Panc1 (cell line): ENCODE measurements at regions not wholly inside any gene's neighbourhood (a gene's known extent, or its start where the extent isn't known, plus 50 kb on each side); places are given as distances from the start of the nearest gene placed in this dataset.

ENCODE experiments used
- ATAC-seq: fragments of 200-7000 bp; cut with Tn5 transposase; 2 replicates; pipeline ENCODE4 v1.9.1; 2020; ENCODE audit warnings: mild to moderate bottlenecking, moderate library complexity
- BruUV-seq: library from RNA; stranded (reverse); fragments of 400-500 nt; replicated peaks from 2 replicates; lab custom pipeline; 2021; lab: Mats Ljungman, UMichigan
- CTCF ChIA-PET: fragments of 300-600 bp; sonication (Branson Sonifier 250); formaldehyde crosslinking; loops from one replicate; lab custom pipeline; 2022; ENCODE audit warnings: antibody characterized with exemption; lab: Charles Lee
- POLR2A ChIA-PET: fragments of 300-600 bp; sonication (Branson Sonifier 250); formaldehyde crosslinking; loops from one replicate; lab custom pipeline; 2022; ENCODE audit warnings: antibody characterized with exemption; lab: Charles Lee
- DNase-seq: peaks from one replicate; pipeline ENCODE4 v3.0.0-alpha.2; 2010; ENCODE audit warnings: low read depth, low spot score
- H3K27ac ChIP-seq: 2 replicates; pipeline ENCODE4 v1.5.1; 2011; ENCODE audit warnings: mild to moderate bottlenecking, low read length, inconsistent platforms
- H3K27me3 ChIP-seq: fragments of 200-500 bp; sonication (Bioruptor generic); 2 replicates; pipeline ENCODE4 v1.6.0; 2014; ENCODE audit warnings: low read length, inconsistent platforms; ENCODE audit not compliant: control insufficient read depth, insufficient read depth
- H3K36me3 ChIP-seq: fragments of 200-500 bp; sonication (Bioruptor generic); 2 replicates; pipeline ENCODE4 v1.5.1; 2014; ENCODE audit warnings: inconsistent platforms, mild to moderate bottlenecking, low read length, moderate library complexity; ENCODE audit not compliant: control insufficient read depth, insufficient read depth
- H3K4me1 ChIP-seq: 2 replicates; pipeline ENCODE4 v1.5.1; 2011; ENCODE audit warnings: inconsistent platforms, mild to moderate bottlenecking, low read length, moderate library complexity; ENCODE audit not compliant: control insufficient read depth, insufficient read depth
- H3K4me3 ChIP-seq, 2 experiments: 2 replicates each; pipeline ENCODE4 v1.5.1; 2011 to 2012; ENCODE audit warnings: low read depth in 2 of 2, low read length in 2 of 2, mild to moderate bottlenecking in 2 of 2, inconsistent platforms in 1 of 2, moderate library complexity in 1 of 2
- H3K9me3 ChIP-seq: fragments of 200-500 bp; sonication (Bioruptor generic); 2 replicates; pipeline ENCODE4 v1.5.1; 2014; ENCODE audit warnings: low read depth, mild to moderate bottlenecking, inconsistent platforms, low read length, moderate library complexity; ENCODE audit not compliant: control insufficient read depth, insufficient read depth
- POLR2AphosphoS5 ChIP-seq: IDR thresholded peaks from 2 replicates; pipeline ENCODE4 v1.6.1; 2012; ENCODE audit warnings: mild to moderate bottlenecking, low read depth, low read length, moderate library complexity
- SIN3A ChIP-seq: IDR thresholded peaks from 2 replicates; pipeline ENCODE4 v1.6.1; 2012; ENCODE audit warnings: low read depth, mild to moderate bottlenecking, low read length, moderate library complexity, borderline replicate concordance; ENCODE audit not compliant: insufficient read depth
- TCF7L2 ChIP-seq: IDR thresholded peaks from 2 replicates; pipeline ENCODE4 v1.6.1; 2011; ENCODE audit warnings: mild to moderate bottlenecking, low read depth, low read length, inconsistent platforms
- in situ Hi-C: cut with HindIII; loops from 2 replicates; pipeline ENCODE4 v1.10.0; 2016; ENCODE audit warnings: low sequenced_read_pairs, low pct_unique_long_range_greater_than_20kb
- intact Hi-C: fragments of 100-400 bp; cut with micrococcal nuclease; formaldehyde crosslinking; loops from one replicate; pipeline ENCODE4 v1.10.0; 2022; ENCODE audit not compliant: unreplicated experiment
- TF ChIP-seq, protein P1 (sequence below), 2 experiments: IDR thresholded peaks; 2 replicates each; pipeline ENCODE4 v1.6.1; 2011 to 2012; ENCODE audit warnings: low read depth in 2 of 2, control low read depth in 1 of 2, low read length in 1 of 2, mild to moderate bottlenecking in 1 of 2, moderate library complexity in 1 of 2; ENCODE audit not compliant: insufficient read depth in 1 of 2
- TF ChIP-seq, protein P2 (sequence below): fragments of 450-650 bp; IDR thresholded peaks from 2 replicates; pipeline ENCODE4 v1.5.1; 2017; ENCODE audit warnings: mild to moderate bottlenecking

DNA sequence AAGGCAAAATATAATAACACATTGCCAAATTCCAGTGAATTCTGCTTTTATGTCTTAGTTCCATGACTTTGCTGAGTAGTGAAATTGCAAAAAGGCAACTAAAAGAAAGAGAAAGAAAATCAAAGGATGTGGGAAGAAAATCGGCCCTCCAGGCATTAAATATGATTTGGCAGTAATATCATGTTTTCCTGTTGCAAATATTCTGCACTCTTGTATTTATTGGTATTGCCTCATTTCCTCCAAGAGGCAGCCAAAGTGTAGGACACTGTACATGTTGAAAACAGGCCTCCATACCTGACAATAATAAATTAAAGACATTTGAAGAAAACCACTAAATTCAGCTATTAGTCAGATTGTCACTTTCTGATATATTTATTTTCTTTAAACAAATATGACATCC, 460.0 kb upstream of the NOX3 start:
- Histone ChIP-seq H3K27me3 (no peaks in the 10 kb centered on the region), H3K4me3 (no peak overlapping the region), H3K27ac (no peak overlapping the region), H3K36me3 (no peaks in the 10 kb centered on the region), H3K9me3 (no peaks in the 10 kb centered on the region), H3K4me1 (no peaks in the 10 kb centered on the region)
- in situ Hi-C loops (no loop called here), intact Hi-C loops (no loop called here)
- no peak for TF ChIP-seq TCF7L2
- no peak for TF ChIP-seq POLR2AphosphoS5
- TF ChIP-seq, protein P1, sequence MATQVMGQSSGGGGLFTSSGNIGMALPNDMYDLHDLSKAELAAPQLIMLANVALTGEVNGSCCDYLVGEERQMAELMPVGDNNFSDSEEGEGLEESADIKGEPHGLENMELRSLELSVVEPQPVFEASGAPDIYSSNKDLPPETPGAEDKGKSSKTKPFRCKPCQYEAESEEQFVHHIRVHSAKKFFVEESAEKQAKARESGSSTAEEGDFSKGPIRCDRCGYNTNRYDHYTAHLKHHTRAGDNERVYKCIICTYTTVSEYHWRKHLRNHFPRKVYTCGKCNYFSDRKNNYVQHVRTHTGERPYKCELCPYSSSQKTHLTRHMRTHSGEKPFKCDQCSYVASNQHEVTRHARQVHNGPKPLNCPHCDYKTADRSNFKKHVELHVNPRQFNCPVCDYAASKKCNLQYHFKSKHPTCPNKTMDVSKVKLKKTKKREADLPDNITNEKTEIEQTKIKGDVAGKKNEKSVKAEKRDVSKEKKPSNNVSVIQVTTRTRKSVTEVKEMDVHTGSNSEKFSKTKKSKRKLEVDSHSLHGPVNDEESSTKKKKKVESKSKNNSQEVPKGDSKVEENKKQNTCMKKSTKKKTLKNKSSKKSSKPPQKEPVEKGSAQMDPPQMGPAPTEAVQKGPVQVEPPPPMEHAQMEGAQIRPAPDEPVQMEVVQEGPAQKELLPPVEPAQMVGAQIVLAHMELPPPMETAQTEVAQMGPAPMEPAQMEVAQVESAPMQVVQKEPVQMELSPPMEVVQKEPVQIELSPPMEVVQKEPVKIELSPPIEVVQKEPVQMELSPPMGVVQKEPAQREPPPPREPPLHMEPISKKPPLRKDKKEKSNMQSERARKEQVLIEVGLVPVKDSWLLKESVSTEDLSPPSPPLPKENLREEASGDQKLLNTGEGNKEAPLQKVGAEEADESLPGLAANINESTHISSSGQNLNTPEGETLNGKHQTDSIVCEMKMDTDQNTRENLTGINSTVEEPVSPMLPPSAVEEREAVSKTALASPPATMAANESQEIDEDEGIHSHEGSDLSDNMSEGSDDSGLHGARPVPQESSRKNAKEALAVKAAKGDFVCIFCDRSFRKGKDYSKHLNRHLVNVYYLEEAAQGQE (IDR thresholded peaks at IDR 0.05; ENCODE audit: insufficient read depth in 1 of 2, low read depth in 2 of 2, low read length in 1 of 2): no peak
- TF ChIP-seq SIN3A: no peak
- TF ChIP-seq, protein P2, sequence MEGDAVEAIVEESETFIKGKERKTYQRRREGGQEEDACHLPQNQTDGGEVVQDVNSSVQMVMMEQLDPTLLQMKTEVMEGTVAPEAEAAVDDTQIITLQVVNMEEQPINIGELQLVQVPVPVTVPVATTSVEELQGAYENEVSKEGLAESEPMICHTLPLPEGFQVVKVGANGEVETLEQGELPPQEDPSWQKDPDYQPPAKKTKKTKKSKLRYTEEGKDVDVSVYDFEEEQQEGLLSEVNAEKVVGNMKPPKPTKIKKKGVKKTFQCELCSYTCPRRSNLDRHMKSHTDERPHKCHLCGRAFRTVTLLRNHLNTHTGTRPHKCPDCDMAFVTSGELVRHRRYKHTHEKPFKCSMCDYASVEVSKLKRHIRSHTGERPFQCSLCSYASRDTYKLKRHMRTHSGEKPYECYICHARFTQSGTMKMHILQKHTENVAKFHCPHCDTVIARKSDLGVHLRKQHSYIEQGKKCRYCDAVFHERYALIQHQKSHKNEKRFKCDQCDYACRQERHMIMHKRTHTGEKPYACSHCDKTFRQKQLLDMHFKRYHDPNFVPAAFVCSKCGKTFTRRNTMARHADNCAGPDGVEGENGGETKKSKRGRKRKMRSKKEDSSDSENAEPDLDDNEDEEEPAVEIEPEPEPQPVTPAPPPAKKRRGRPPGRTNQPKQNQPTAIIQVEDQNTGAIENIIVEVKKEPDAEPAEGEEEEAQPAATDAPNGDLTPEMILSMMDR: no peak
- BruUV-seq: no TSS peak
- DNase-seq (no peak), ATAC-seq (no peak)
- ChIA-PET CTCF (no interaction called here), POLR2A (no interaction called here)

DNA sequence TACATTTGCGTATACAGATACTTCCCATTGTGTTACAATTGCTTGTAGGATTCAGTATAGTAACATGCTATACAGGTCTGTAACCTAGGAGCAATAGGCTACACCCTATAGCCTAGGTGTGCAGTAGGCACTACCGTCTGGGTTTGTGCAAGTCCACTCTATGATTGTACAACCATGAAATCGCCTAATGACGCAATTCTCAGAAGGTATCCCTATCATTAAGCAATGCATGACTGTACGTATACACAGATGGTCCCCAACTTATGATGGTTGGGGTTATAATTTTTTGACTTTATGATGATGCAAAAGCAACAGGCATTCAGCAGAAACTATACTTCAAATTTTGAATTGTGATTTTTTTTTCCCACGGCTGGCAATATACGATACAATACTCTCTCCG, 458.2 kb upstream of the NOX3 start:
- DNase-seq (no peak), ATAC-seq (no peak)
- Histone ChIP-seq H3K4me3 (no peak overlapping the region), H3K27me3 (no peaks in the 10 kb centered on the region), H3K4me1 (no peaks in the 10 kb centered on the region), H3K9me3 (0 out of 2 replicates have a peak, but pooled peaks cover 3% of the 10 kb centered on the region), H3K27ac (no peak overlapping the region), H3K36me3 (no peaks in the 10 kb centered on the region)
- POLR2A ChIA-PET: no interaction called here
- intact Hi-C loops: no loop called here
- in situ Hi-C loops: no loop called here
- CTCF ChIA-PET: no interaction called here
- no peak for TF ChIP-seq POLR2AphosphoS5
- TF ChIP-seq, protein P1 (IDR thresholded peaks at IDR 0.05; ENCODE audit: insufficient read depth in 1 of 2, low read depth in 2 of 2, low read length in 1 of 2): no peak
- no peak for TF ChIP-seq SIN3A
- TF ChIP-seq TCF7L2: no peak
- TF ChIP-seq, protein P2: no peak
- BruUV-seq: no TSS peak
